ENCODE measurements at regions not wholly inside any gene's neighbourhood (a gene's known extent, or its start where the extent isn't known, plus 50 kb on each side); places are given as distances from the start of the nearest gene placed in this dataset.
"Not testable (repeated sequence)": the region's sequence is repeated elsewhere in the genome, so short reads cannot be mapped to it uniquely, and the experiment has no call there.

- Mint-ChIP-seq H3K27ac (ENCODE audit: low read depth) (no peak overlapping the region), H3K4me1 (no peaks in the 10 kb centered on the region), H3K9me3 (peaks cover 7% of the 10 kb centered on the region), H3K36me3 (ENCODE audit: insufficient read depth) (no peaks in the 10 kb centered on the region), H3K27me3 (no peaks in the 10 kb centered on the region), H3K4me3 (no peak overlapping the region)
- DNase-seq (ENCODE audit: low spot score in 2 of 2): no peak
- no peak for ATAC-seq (replicated peaks; ENCODE audit: extremely low read depth, poor library complexity, severe bottlenecking)
Measured at GRCh38 chr5:153233933-153234332, 256.5 kb upstream of the GRIA1 start.

GRCh38 chr5:153236319-153236718 lies 254.2 kb upstream of the GRIA1 start:
- Mint-ChIP-seq H3K27ac (ENCODE audit: low read depth) (no peak overlapping the region), H3K4me1 (no peaks in the 10 kb centered on the region), H3K27me3 (no peaks in the 10 kb centered on the region), H3K4me3 (no peak overlapping the region), H3K36me3 (ENCODE audit: insufficient read depth) (no peaks in the 10 kb centered on the region), H3K9me3 (peaks cover 7% of the 10 kb centered on the region)
- DNase-seq (ENCODE audit: low spot score in 2 of 2): no peak
- ATAC-seq (replicated peaks; ENCODE audit: extremely low read depth, poor library complexity, severe bottlenecking): no peak

GRCh38 chr5:153237671-153238332 lies 252.7 kb upstream of the GRIA1 start:
- H3K4me1 Mint-ChIP-seq: no peaks in the 10 kb centered on the region
- H3K27ac Mint-ChIP-seq (ENCODE audit: low read depth): no peak overlapping the region
- no peaks in the 10 kb centered on the region for H3K27me3 Mint-ChIP-seq
- ATAC-seq (replicated peaks; ENCODE audit: extremely low read depth, poor library complexity, severe bottlenecking): no peak
- no peak for DNase-seq (ENCODE audit: low spot score in 2 of 2)
- H3K9me3 Mint-ChIP-seq: peaks cover 8% of the 10 kb centered on the region
- H3K4me3 Mint-ChIP-seq: no peak overlapping the region
- H3K36me3 Mint-ChIP-seq (ENCODE audit: insufficient read depth): no peaks in the 10 kb centered on the region

GRCh38 chr5:153257381-153257780 lies 233.1 kb upstream of the GRIA1 start:
- ATAC-seq (replicated peaks; ENCODE audit: extremely low read depth, poor library complexity, severe bottlenecking) (no peak), DNase-seq (ENCODE audit: low spot score in 2 of 2) (no peak)
- Mint-ChIP-seq H3K36me3 (ENCODE audit: insufficient read depth) (no peaks in the 10 kb centered on the region), H3K4me1 (no peaks in the 10 kb centered on the region), H3K9me3 (peaks cover 6% of the 10 kb centered on the region), H3K27me3 (no peaks in the 10 kb centered on the region), H3K4me3 (no peak overlapping the region), H3K27ac (ENCODE audit: low read depth) (no peak overlapping the region)

GRCh38 chr5:153258469-153258868 lies 232.0 kb upstream of the GRIA1 start:
- no peaks in the 10 kb centered on the region for H3K4me1 Mint-ChIP-seq
- H3K9me3 Mint-ChIP-seq: peaks cover under 1% of the 10 kb centered on the region
- DNase-seq (ENCODE audit: low spot score in 2 of 2) (no peak), ATAC-seq (replicated peaks; ENCODE audit: extremely low read depth, poor library complexity, severe bottlenecking) (no peak)
- H3K27ac Mint-ChIP-seq (ENCODE audit: low read depth): no peak overlapping the region
- H3K36me3 Mint-ChIP-seq (ENCODE audit: insufficient read depth): no peaks in the 10 kb centered on the region
- H3K27me3 Mint-ChIP-seq: no peaks in the 10 kb centered on the region
- H3K4me3 Mint-ChIP-seq: no peak overlapping the region

- peaks cover 17% of the 10 kb centered on the region for H3K9me3 Mint-ChIP-seq
- no peak overlapping the region for H3K27ac Mint-ChIP-seq (ENCODE audit: low read depth)
- no peaks in the 10 kb centered on the region for H3K4me1 Mint-ChIP-seq
- H3K36me3 Mint-ChIP-seq (ENCODE audit: insufficient read depth): no peaks in the 10 kb centered on the region
- no peak for DNase-seq (ENCODE audit: low spot score in 2 of 2)
- no peaks in the 10 kb centered on the region for H3K27me3 Mint-ChIP-seq
- ATAC-seq (replicated peaks; ENCODE audit: extremely low read depth, poor library complexity, severe bottlenecking): no peak
- no peak overlapping the region for H3K4me3 Mint-ChIP-seq
Measured at GRCh38 chr5:153267506-153267905, 223.0 kb upstream of the GRIA1 start.

- H3K9me3 Mint-ChIP-seq: peaks cover 11% of the 10 kb centered on the region
- H3K4me1 Mint-ChIP-seq: no peaks in the 10 kb centered on the region
- H3K27me3 Mint-ChIP-seq: no peaks in the 10 kb centered on the region
- H3K36me3 Mint-ChIP-seq (ENCODE audit: insufficient read depth): peaks cover 1% of the 10 kb centered on the region
- H3K27ac Mint-ChIP-seq (ENCODE audit: low read depth): no peak overlapping the region
- H3K4me3 Mint-ChIP-seq: no peak overlapping the region
- no peak for ATAC-seq (replicated peaks; ENCODE audit: extremely low read depth, poor library complexity, severe bottlenecking)
- no peak for DNase-seq (ENCODE audit: low spot score in 2 of 2)
Measured at GRCh38 chr5:153275695-153276094, 214.8 kb upstream of the GRIA1 start.

GRCh38 chr5:153276151-153276550 lies 214.3 kb upstream of the GRIA1 start:
- no peaks in the 10 kb centered on the region for H3K27me3 Mint-ChIP-seq
- DNase-seq (ENCODE audit: low spot score in 2 of 2): no peak
- no peak overlapping the region for H3K27ac Mint-ChIP-seq (ENCODE audit: low read depth)
- ATAC-seq (replicated peaks; ENCODE audit: extremely low read depth, poor library complexity, severe bottlenecking): no peak
- peaks cover 8% of the 10 kb centered on the region for H3K9me3 Mint-ChIP-seq
- no peak overlapping the region for H3K4me3 Mint-ChIP-seq
- H3K4me1 Mint-ChIP-seq: no peaks in the 10 kb centered on the region
- peaks cover 1% of the 10 kb centered on the region for H3K36me3 Mint-ChIP-seq (ENCODE audit: insufficient read depth)

GRCh38 chr5:153296251-153296844 lies 194.1 kb upstream of the GRIA1 start:
- not testable (repeated sequence) for H3K27me3 Mint-ChIP-seq; H3K36me3 Mint-ChIP-seq (ENCODE audit: insufficient read depth); H3K4me1 Mint-ChIP-seq; H3K9me3 Mint-ChIP-seq; H3K4me3 Mint-ChIP-seq; H3K27ac Mint-ChIP-seq (ENCODE audit: low read depth); ATAC-seq (replicated peaks; ENCODE audit: extremely low read depth, poor library complexity, severe bottlenecking); DNase-seq (ENCODE audit: low spot score in 2 of 2)

- ATAC-seq (replicated peaks; ENCODE audit: extremely low read depth, poor library complexity, severe bottlenecking) (no peak), DNase-seq (ENCODE audit: low spot score in 2 of 2) (no peak)
- Mint-ChIP-seq H3K4me1 (no peaks in the 10 kb centered on the region), H3K9me3 (peaks cover 14% of the 10 kb centered on the region), H3K27ac (ENCODE audit: low read depth) (no peak overlapping the region), H3K36me3 (ENCODE audit: insufficient read depth) (no peaks in the 10 kb centered on the region), H3K27me3 (no peaks in the 10 kb centered on the region), H3K4me3 (no peak overlapping the region)
Measured at GRCh38 chr5:153299891-153300290, 190.6 kb upstream of the GRIA1 start.

- Mint-ChIP-seq H3K27me3 (no peaks in the 10 kb centered on the region), H3K4me1 (no peaks in the 10 kb centered on the region), H3K36me3 (ENCODE audit: insufficient read depth) (no peaks in the 10 kb centered on the region), H3K4me3 (no peak overlapping the region), H3K9me3 (peaks cover 27% of the 10 kb centered on the region), H3K27ac (ENCODE audit: low read depth) (no peak overlapping the region)
- ATAC-seq (replicated peaks; ENCODE audit: extremely low read depth, poor library complexity, severe bottlenecking) (no peak), DNase-seq (ENCODE audit: low spot score in 2 of 2) (no peak)
Measured at GRCh38 chr5:153308282-153308681, 182.2 kb upstream of the GRIA1 start.

- Mint-ChIP-seq H3K36me3 (ENCODE audit: insufficient read depth) (peaks cover 2% of the 10 kb centered on the region), H3K27me3 (no peaks in the 10 kb centered on the region), H3K27ac (ENCODE audit: low read depth) (no peak overlapping the region), H3K9me3 (peaks cover 20% of the 10 kb centered on the region), H3K4me3 (no peak overlapping the region), H3K4me1 (no peaks in the 10 kb centered on the region)
- DNase-seq (ENCODE audit: low spot score in 2 of 2): no peak
- no peak for ATAC-seq (replicated peaks; ENCODE audit: extremely low read depth, poor library complexity, severe bottlenecking)
Measured at GRCh38 chr5:153318556-153318955, 171.9 kb upstream of the GRIA1 start.

- no peak overlapping the region for H3K27ac Mint-ChIP-seq (ENCODE audit: low read depth)
- DNase-seq (ENCODE audit: low spot score in 2 of 2) (no peak), ATAC-seq (replicated peaks; ENCODE audit: extremely low read depth, poor library complexity, severe bottlenecking) (no peak)
- peaks cover 2% of the 10 kb centered on the region for H3K36me3 Mint-ChIP-seq (ENCODE audit: insufficient read depth)
- H3K9me3 Mint-ChIP-seq: peaks cover 11% of the 10 kb centered on the region
- H3K27me3 Mint-ChIP-seq: no peaks in the 10 kb centered on the region
- no peak overlapping the region for H3K4me3 Mint-ChIP-seq
- no peaks in the 10 kb centered on the region for H3K4me1 Mint-ChIP-seq
Measured at GRCh38 chr5:153321478-153321877, 169.0 kb upstream of the GRIA1 start.
